BJ (cell line): ENCODE measurements at regions not wholly inside any gene's neighbourhood (a gene's known extent, or its start where the extent isn't known, plus 50 kb on each side); places are given as distances from the start of the nearest gene placed in this dataset.
"Not testable (repeated sequence)": the region's sequence is repeated elsewhere in the genome, so short reads cannot be mapped to it uniquely, and the experiment has no call there.

Experiments
- CTCF ChIA-PET: fragments of 350-600 bp; formaldehyde crosslinking; extraction: SDS; loops from one replicate; lab custom pipeline; 2021; ENCODE audit warnings: antibody characterized with exemption, inconsistent platforms; lab: Yijun Ruan, JAX
- POLR2A ChIA-PET: fragments of 300-600 bp; sonication (Branson Sonifier 250); formaldehyde crosslinking; extraction: SDS; loops from one replicate; lab custom pipeline; 2021; ENCODE audit warnings: antibody characterized with exemption; lab: Charles Lee
- DNase-seq: peaks from one replicate; pipeline ENCODE4 v3.0.0-alpha.2; 2011; ENCODE audit warnings: low read depth
- H3K27me3 ChIP-seq: 2 replicates; pipeline ENCODE4 v1.6.0; 2011; ENCODE audit warnings: low read length; ENCODE audit not compliant: control insufficient read depth, insufficient read depth
- H3K36me3 ChIP-seq: 2 replicates; pipeline ENCODE4 v1.5.1; 2011; ENCODE audit warnings: low read length; ENCODE audit not compliant: control insufficient read depth, insufficient read depth
- H3K4me3 ChIP-seq: 2 replicates; pipeline ENCODE4 v1.5.1; 2011; ENCODE audit warnings: low read depth, mild to moderate bottlenecking, control low read depth, low read length
- CTCF ChIP-seq: IDR thresholded peaks from 2 replicates; pipeline ENCODE4 v1.5.1; 2011; ENCODE audit warnings: low read depth, mild to moderate bottlenecking, control low read depth, inconsistent platforms, low read length, moderate library complexity; ENCODE audit not compliant: insufficient read depth

GRCh38 chr2:88967844-88968243 is 276.4 kb downstream of the RPIA start:
- Histone ChIP-seq H3K36me3 (no peaks in the 10 kb centered on the region), H3K4me3 (no peak overlapping the region), H3K27me3 (no peaks in the 10 kb centered on the region; the same call in 1 of the 2 replicates)
- no peak for DNase-seq
- TF ChIP-seq CTCF: peak; percentile 30; the same call in 1 of the 2 replicates
- ChIA-PET CTCF (no interaction called here), POLR2A (no interaction called here)

- H3K4me3 ChIP-seq, H3K27me3 ChIP-seq, CTCF ChIA-PET, DNase-seq, POLR2A ChIA-PET, H3K36me3 ChIP-seq: not testable (repeated sequence)
Observed at GRCh38 chr2:88978011-88978410, 286.5 kb downstream of the RPIA start.

GRCh38 chr2:88978446-88978845 is 287.0 kb downstream of the RPIA start:
- POLR2A ChIA-PET, CTCF ChIA-PET, H3K27me3 ChIP-seq, DNase-seq, H3K4me3 ChIP-seq, H3K36me3 ChIP-seq: not testable (repeated sequence)

- H3K27me3 ChIP-seq, POLR2A ChIA-PET, DNase-seq, CTCF ChIA-PET, H3K36me3 ChIP-seq, H3K4me3 ChIP-seq: not testable (repeated sequence)
Observed at GRCh38 chr2:88984079-88984478, 292.6 kb downstream of the RPIA start.

GRCh38 chr2:88986721-88987330 is 295.4 kb downstream of the RPIA start:
- H3K36me3 ChIP-seq, POLR2A ChIA-PET, DNase-seq, CTCF ChIA-PET, H3K4me3 ChIP-seq, H3K27me3 ChIP-seq: not testable (repeated sequence)
- TF ChIP-seq CTCF: 0 out of 2 replicates have a peak, but pooled peaks have one; percentile 8

GRCh38 chr2:88988617-88989016 is 297.1 kb downstream of the RPIA start:
- H3K27me3 ChIP-seq, POLR2A ChIA-PET, CTCF ChIA-PET, H3K36me3 ChIP-seq, H3K4me3 ChIP-seq, DNase-seq: not testable (repeated sequence)

GRCh38 chr2:88992819-88993218 is 301.3 kb downstream of the RPIA start:
- DNase-seq, POLR2A ChIA-PET, CTCF ChIA-PET, H3K4me3 ChIP-seq, H3K36me3 ChIP-seq, H3K27me3 ChIP-seq: not testable (repeated sequence)

- H3K4me3 ChIP-seq, POLR2A ChIA-PET, DNase-seq, CTCF ChIA-PET, H3K27me3 ChIP-seq, H3K36me3 ChIP-seq: not testable (repeated sequence)
Observed at GRCh38 chr2:88994856-88995255, 303.4 kb downstream of the RPIA start.

GRCh38 chr2:88996588-88996987 is 305.1 kb downstream of the RPIA start:
- CTCF ChIA-PET, DNase-seq, H3K4me3 ChIP-seq, H3K36me3 ChIP-seq, H3K27me3 ChIP-seq, POLR2A ChIA-PET: not testable (repeated sequence)
